ENCODE measurements at regions not wholly inside any gene's neighbourhood (a gene's known extent, or its start where the extent isn't known, plus 50 kb on each side); places are given as distances from the start of the nearest gene placed in this dataset.

DNA sequence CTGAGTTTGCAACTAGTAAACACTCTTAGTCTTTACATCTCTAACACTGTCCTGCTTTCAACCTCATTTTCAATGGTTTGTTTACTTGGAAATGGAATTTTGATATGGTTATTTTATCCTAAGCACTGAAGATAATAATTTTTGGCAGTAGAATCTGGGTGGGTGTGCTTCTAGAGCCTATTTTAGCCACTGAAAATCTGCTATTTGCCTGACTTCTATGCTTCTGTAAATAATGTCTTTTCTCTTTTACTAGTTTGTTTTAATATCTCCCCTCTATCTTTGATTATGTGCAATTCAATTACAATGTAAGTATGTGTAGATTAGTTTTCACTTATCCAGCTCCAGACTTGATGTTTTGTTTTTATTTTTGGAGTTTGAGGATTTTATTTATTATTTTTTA is 197.5 kb downstream of the TUSC1 start:
- no peak overlapping the region for H3K4me3 ChIP-seq (replicated peaks in 1 of 3; ENCODE audit: insufficient read depth in 1 of 3, low read depth in 2 of 3, low read length in 3 of 3)
- H3K9me3 ChIP-seq (ENCODE audit: low read length) = peaks cover 31% of the 10 kb centered on the region
- no peaks in the 10 kb centered on the region for H3K27me3 ChIP-seq (ENCODE audit: control insufficient read depth in 1 of 2, insufficient read depth in 2 of 2, low read length in 2 of 2)
- ChIA-PET CTCF (ENCODE audit: low intra/inter-chr PET ratio, low total read pairs) (no interaction called here), POLR2A (no interaction called here)
- no peak for FAIRE-seq
- intact Hi-C loops (cut with micrococcal nuclease; ENCODE audit: unreplicated experiment) (no loop called here), in situ Hi-C loops (cut with HindIII; ENCODE audit: extremely low pct_ligation_motif_present, low pct_unique_long_range_greater_than_20kb) (no loop called here)
- H4K20me1 ChIP-seq (ENCODE audit: insufficient read depth, low read length) = no peaks in the 10 kb centered on the region
- DNase-seq (ENCODE audit: low spot score) = no peak
- no peak overlapping the region for H3K27ac ChIP-seq (ENCODE audit: extremely low read length, insufficient read depth, low read length)
- no peaks in the 10 kb centered on the region for H3K79me2 ChIP-seq (ENCODE audit: insufficient read depth, low read length)
- no peak overlapping the region for H3K9ac ChIP-seq (ENCODE audit: insufficient read depth, low read depth, low read length)
- no peaks in the 10 kb centered on the region for H3K4me1 ChIP-seq (ENCODE audit: insufficient read depth, low read length)
- no TSS peak for BruUV-seq (replicated peaks)
- no peaks in the 10 kb centered on the region for H3K36me3 ChIP-seq (replicated peaks in 1 of 2; ENCODE audit: control insufficient read depth in 1 of 2, insufficient read depth in 2 of 2, low read length in 2 of 2)
- no peak for ATAC-seq
- no peak overlapping the region for H3K4me2 ChIP-seq (ENCODE audit: low read depth, low read length)
- no peak overlapping the region for H2AFZ ChIP-seq (ENCODE audit: low read length)
- TF ChIP-seq, protein P1, sequence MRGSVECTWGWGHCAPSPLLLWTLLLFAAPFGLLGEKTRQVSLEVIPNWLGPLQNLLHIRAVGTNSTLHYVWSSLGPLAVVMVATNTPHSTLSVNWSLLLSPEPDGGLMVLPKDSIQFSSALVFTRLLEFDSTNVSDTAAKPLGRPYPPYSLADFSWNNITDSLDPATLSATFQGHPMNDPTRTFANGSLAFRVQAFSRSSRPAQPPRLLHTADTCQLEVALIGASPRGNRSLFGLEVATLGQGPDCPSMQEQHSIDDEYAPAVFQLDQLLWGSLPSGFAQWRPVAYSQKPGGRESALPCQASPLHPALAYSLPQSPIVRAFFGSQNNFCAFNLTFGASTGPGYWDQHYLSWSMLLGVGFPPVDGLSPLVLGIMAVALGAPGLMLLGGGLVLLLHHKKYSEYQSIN (CRISPR knock-in tag; IDR thresholded peaks at IDR 0.05; ENCODE audit: borderline replicate concordance) = no peak
- TF ChIP-seq ZNF264 (CRISPR knock-in tag; IDR thresholded peaks at IDR 0.05) (no peak), RAD21 (CRISPR knock-in tag; IDR thresholded peaks at IDR 0.05) (no peak), JUNB (CRISPR knock-in tag; IDR thresholded peaks at IDR 0.05; ENCODE audit: borderline replicate concordance) (no peak), ZNF556 (CRISPR knock-in tag; IDR thresholded peaks at IDR 0.05; ENCODE audit: borderline replicate concordance) (no peak), NCOA2 (CRISPR knock-in tag; IDR thresholded peaks at IDR 0.05) (no peak), ZNF790 (CRISPR knock-in tag; IDR thresholded peaks at IDR 0.05; ENCODE audit: borderline replicate concordance) (no peak), MTF2 (CRISPR knock-in tag; IDR thresholded peaks at IDR 0.05; ENCODE audit: borderline replicate concordance) (no peak), ZNF225 (CRISPR knock-in tag; IDR thresholded peaks at IDR 0.05) (no peak), MIER3 (CRISPR knock-in tag; IDR thresholded peaks at IDR 0.05; ENCODE audit: borderline replicate concordance) (no peak), ZNF260 (CRISPR knock-in tag; IDR thresholded peaks at IDR 0.05; ENCODE audit: borderline replicate concordance, low read depth) (no peak)
- TF ChIP-seq, protein P2, sequence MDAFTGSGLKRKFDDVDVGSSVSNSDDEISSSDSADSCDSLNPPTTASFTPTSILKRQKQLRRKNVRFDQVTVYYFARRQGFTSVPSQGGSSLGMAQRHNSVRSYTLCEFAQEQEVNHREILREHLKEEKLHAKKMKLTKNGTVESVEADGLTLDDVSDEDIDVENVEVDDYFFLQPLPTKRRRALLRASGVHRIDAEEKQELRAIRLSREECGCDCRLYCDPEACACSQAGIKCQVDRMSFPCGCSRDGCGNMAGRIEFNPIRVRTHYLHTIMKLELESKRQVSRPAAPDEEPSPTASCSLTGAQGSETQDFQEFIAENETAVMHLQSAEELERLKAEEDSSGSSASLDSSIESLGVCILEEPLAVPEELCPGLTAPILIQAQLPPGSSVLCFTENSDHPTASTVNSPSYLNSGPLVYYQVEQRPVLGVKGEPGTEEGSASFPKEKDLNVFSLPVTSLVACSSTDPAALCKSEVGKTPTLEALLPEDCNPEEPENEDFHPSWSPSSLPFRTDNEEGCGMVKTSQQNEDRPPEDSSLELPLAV (CRISPR knock-in tag; conservative IDR thresholded peaks at IDR 0.05; ENCODE audit: low read depth) = no peak
- TF ChIP-seq, protein P3, sequence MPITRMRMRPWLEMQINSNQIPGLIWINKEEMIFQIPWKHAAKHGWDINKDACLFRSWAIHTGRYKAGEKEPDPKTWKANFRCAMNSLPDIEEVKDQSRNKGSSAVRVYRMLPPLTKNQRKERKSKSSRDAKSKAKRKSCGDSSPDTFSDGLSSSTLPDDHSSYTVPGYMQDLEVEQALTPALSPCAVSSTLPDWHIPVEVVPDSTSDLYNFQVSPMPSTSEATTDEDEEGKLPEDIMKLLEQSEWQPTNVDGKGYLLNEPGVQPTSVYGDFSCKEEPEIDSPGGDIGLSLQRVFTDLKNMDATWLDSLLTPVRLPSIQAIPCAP (CRISPR knock-in tag; IDR thresholded peaks at IDR 0.05; ENCODE audit: low read depth) = no peak
- TF ChIP-seq, protein P4, sequence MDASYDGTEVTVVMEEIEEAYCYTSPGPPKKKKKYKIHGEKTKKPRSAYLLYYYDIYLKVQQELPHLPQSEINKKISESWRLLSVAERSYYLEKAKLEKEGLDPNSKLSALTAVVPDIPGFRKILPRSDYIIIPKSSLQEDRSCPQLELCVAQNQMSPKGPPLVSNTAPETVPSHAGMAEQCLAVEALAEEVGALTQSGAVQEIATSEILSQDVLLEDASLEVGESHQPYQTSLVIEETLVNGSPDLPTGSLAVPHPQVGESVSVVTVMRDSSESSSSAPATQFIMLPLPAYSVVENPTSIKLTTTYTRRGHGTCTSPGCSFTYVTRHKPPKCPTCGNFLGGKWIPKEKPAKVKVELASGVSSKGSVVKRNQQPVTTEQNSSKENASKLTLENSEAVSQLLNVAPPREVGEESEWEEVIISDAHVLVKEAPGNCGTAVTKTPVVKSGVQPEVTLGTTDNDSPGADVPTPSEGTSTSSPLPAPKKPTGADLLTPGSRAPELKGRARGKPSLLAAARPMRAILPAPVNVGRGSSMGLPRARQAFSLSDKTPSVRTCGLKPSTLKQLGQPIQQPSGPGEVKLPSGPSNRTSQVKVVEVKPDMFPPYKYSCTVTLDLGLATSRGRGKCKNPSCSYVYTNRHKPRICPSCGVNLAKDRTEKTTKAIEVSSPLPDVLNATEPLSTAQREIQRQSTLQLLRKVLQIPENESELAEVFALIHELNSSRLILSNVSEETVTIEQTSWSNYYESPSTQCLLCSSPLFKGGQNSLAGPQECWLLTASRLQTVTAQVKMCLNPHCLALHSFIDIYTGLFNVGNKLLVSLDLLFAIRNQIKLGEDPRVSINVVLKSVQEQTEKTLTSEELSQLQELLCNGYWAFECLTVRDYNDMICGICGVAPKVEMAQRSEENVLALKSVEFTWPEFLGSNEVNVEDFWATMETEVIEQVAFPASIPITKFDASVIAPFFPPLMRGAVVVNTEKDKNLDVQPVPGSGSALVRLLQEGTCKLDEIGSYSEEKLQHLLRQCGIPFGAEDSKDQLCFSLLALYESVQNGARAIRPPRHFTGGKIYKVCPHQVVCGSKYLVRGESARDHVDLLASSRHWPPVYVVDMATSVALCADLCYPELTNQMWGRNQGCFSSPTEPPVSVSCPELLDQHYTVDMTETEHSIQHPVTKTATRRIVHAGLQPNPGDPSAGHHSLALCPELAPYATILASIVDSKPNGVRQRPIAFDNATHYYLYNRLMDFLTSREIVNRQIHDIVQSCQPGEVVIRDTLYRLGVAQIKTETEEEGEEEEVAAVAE (CRISPR knock-in tag; IDR thresholded peaks at IDR 0.05; ENCODE audit: borderline replicate concordance) = no peak
- TF ChIP-seq, protein P5, sequence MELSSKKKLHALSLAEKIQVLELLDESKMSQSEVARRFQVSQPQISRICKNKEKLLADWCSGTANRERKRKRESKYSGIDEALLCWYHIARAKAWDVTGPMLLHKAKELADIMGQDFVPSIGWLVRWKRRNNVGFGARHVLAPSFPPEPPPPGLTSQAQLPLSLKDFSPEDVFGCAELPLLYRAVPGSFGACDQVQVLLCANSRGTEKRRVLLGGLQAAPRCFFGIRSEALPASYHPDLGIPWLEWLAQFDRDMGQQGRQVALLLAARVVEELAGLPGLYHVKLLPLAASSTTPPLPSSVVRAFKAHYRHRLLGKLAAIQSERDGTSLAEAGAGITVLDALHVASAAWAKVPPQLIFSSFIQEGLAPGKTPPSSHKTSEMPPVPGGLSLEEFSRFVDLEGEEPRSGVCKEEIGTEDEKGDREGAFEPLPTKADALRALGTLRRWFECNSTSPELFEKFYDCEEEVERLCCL (CRISPR knock-in tag; IDR thresholded peaks at IDR 0.05; ENCODE audit: borderline replicate concordance) = no peak

Measured in HepG2 (cell line).